Uterus (tissue), 2 donors: ENCODE measurements at regions not wholly inside any gene's neighbourhood (a gene's known extent, or its start where the extent isn't known, plus 50 kb on each side); places are given as distances from the start of the nearest gene placed in this dataset.

Experiments
- CTCF ChIP-seq, 4 experiments: fragments of 200-600 bp in 2 of 4; fragments of 450-650 bp in 2 of 4; sonication (generic) in 2 of 4; IDR thresholded peaks; one replicate each; pipeline ENCODE4 v1.5.1; 2016 to 2019; ENCODE audit warnings: antibody characterized with exemption in 4 of 4, mild to moderate bottlenecking in 2 of 4, moderate library complexity in 1 of 4
- POLR2A ChIP-seq, 2 donors: fragments of 450-650 bp; IDR thresholded peaks; one replicate each; pipeline ENCODE4 v1.6.1; 2016; ENCODE audit warnings: antibody characterized with exemption in 2 of 2, mild to moderate bottlenecking in 1 of 2, moderate library complexity in 1 of 2

GRCh38 chr20:57087705-57088104, 178.7 kb downstream of the BMP7 start:
- TF ChIP-seq CTCF (IDR thresholded peaks at IDR 0.05) (no peak), POLR2A (IDR thresholded peaks at IDR 0.05) (no peak)
